H1 (cell line): ENCODE measurements at regions not wholly inside any gene's neighbourhood (a gene's known extent, or its start where the extent isn't known, plus 50 kb on each side); places are given as distances from the start of the nearest gene placed in this dataset.

Experiments
- CTCF ChIA-PET: fragments of 300-600 bp; sonication (Branson Sonifier 250); formaldehyde crosslinking; loops from one replicate; lab custom pipeline; 2021; ENCODE audit not compliant: partially characterized antibody; lab: Charles Lee
- POLR2A ChIA-PET: fragments of 300-600 bp; sonication (Branson Sonifier 250); formaldehyde crosslinking; loops from one replicate; lab custom pipeline; 2021; ENCODE audit warnings: inconsistent platforms; ENCODE audit not compliant: partially characterized antibody; lab: Charles Lee
- DNase-seq, 2 experiments: peaks; one replicate each; pipeline versions ENCODE4 v3.0.0 to v3.0.0-alpha.2; 2010 to 2022; ENCODE audit warnings: low spot score in 2 of 2, low read depth in 1 of 2, mixed read lengths in 1 of 2
- FAIRE-seq: peaks from 2 replicates; lab custom pipeline; 2011; peaks lifted over from hg19 to GRCh38; lab: Jason Lieb, UNC
- H2AFZ ChIP-seq: 2 replicates; pipeline ENCODE4 v1.8.1; 2012; ENCODE audit warnings: low read length, inconsistent platforms
- H2AK5ac ChIP-seq: 2 replicates; pipeline ENCODE4 v1.6.1; 2013; ENCODE audit warnings: low read depth, low read length
- H2BK120ac ChIP-seq: replicated peaks from 2 replicates; pipeline ENCODE3; 2013; ENCODE audit warnings: low read depth, low read length, inconsistent platforms
- H2BK12ac ChIP-seq: 2 replicates; pipeline ENCODE4 v1.6.1; 2013; ENCODE audit warnings: low read depth, low read length
- H2BK15ac ChIP-seq: 2 replicates; pipeline ENCODE4 v1.6.1; 2013; ENCODE audit warnings: low read length
- H2BK20ac ChIP-seq: 2 replicates; pipeline ENCODE4 v1.6.1; 2013; ENCODE audit warnings: low read length
- H2BK5ac ChIP-seq: 2 replicates; pipeline ENCODE4 v1.6.1; 2013; ENCODE audit warnings: low read depth, low read length
- H3K14ac ChIP-seq: 2 replicates; pipeline ENCODE4 v1.6.1; 2013; ENCODE audit warnings: inconsistent platforms; ENCODE audit not compliant: insufficient read length
- H3K18ac ChIP-seq: 2 replicates; pipeline ENCODE4 v1.6.1; 2013; ENCODE audit warnings: low read length; ENCODE audit errors: extremely low read depth
- H3K23ac ChIP-seq: 2 replicates; pipeline ENCODE4 v1.6.1; 2013; ENCODE audit warnings: inconsistent platforms; ENCODE audit not compliant: insufficient read length
- H3K23me2 ChIP-seq: 2 replicates; pipeline ENCODE4 v1.6.1; 2013; ENCODE audit warnings: low read depth, low read length
- H3K27ac ChIP-seq: 2 replicates; pipeline ENCODE4 v1.6.1; 2011; ENCODE audit warnings: low read depth, low read length, inconsistent platforms
- H3K27me3 ChIP-seq, 4 experiments: replicated peaks in 1 of 4; 1 replicate in 1 of 4; 2 replicates in 3 of 4; pipeline versions ENCODE4 v1.6.1 to v1.8.1; 2011 to 2013; ENCODE audit warnings: low read length in 3 of 4, mild to moderate bottlenecking in 3 of 4, inconsistent platforms in 2 of 4, mixed read lengths in 2 of 4, moderate library complexity in 1 of 4; ENCODE audit not compliant: control insufficient read depth in 3 of 4, insufficient read depth in 3 of 4; ENCODE audit errors: extremely low read depth in 1 of 4
- H3K36me3 ChIP-seq, 4 experiments: 2 replicates each; pipeline versions ENCODE4 v1.6.1 to v1.8.1; 2011 to 2013; ENCODE audit warnings: mild to moderate bottlenecking in 4 of 4, low read length in 3 of 4, moderate library complexity in 2 of 4, control low read depth in 1 of 4, inconsistent platforms in 1 of 4; ENCODE audit not compliant: insufficient read depth in 4 of 4, control insufficient read depth in 2 of 4
- H3K4ac ChIP-seq: replicated peaks from 2 replicates; pipeline ENCODE3; 2013; ENCODE audit warnings: low read length, low read depth, mixed read lengths, inconsistent platforms; ENCODE audit not compliant: insufficient read length
- H3K4me1 ChIP-seq, 4 experiments: replicated peaks in 1 of 4; 1 replicate in 1 of 4; 2 replicates in 3 of 4; pipeline versions ENCODE4 v1.6.1 to v1.8.1; 2011 to 2013; ENCODE audit warnings: low read length in 3 of 4, inconsistent platforms in 2 of 4, mixed read lengths in 1 of 4; ENCODE audit not compliant: insufficient read depth in 4 of 4, control insufficient read depth in 3 of 4
- H3K4me2 ChIP-seq, 2 experiments: 2 replicates each; pipeline versions ENCODE4 v1.6.1 to v1.8.1; 2011 to 2013; ENCODE audit warnings: low read depth in 2 of 2, low read length in 2 of 2, control low read depth in 1 of 2, inconsistent platforms in 1 of 2, mild to moderate bottlenecking in 1 of 2; ENCODE audit not compliant: insufficient read depth in 1 of 2
- H3K4me3 ChIP-seq, 4 experiments: fragments of 200-600, 300-600 bp in 1 of 4; sonication (generic), shearing (Covaris generic), sonication (Bioruptor Twin) in 1 of 4; 2 replicates each; pipeline versions ENCODE4 v1.5.1 to v1.8.1; 2011 to 2016; ENCODE audit warnings: low read length in 4 of 4, low read depth in 3 of 4, control low read depth in 2 of 4, inconsistent platforms in 2 of 4, mild to moderate bottlenecking in 2 of 4, mixed read lengths in 1 of 4, moderate library complexity in 1 of 4; ENCODE audit not compliant: insufficient read depth in 2 of 4; ENCODE audit errors: extremely low read depth in 1 of 4
- H3K56ac ChIP-seq: replicated peaks from 2 replicates; pipeline ENCODE3; 2013; ENCODE audit warnings: low read depth, mild to moderate bottlenecking, mixed read lengths, low read length, inconsistent platforms; ENCODE audit not compliant: insufficient read length
- H3K79me1 ChIP-seq: 2 replicates; pipeline ENCODE4 v1.6.1; 2013; ENCODE audit warnings: low read depth, low read length, control low read depth
- H3K79me2 ChIP-seq, 2 experiments: 2 replicates each; pipeline versions ENCODE4 v1.6.1 to v1.8.1; 2012 to 2013; ENCODE audit warnings: low read length in 2 of 2, mild to moderate bottlenecking in 2 of 2, inconsistent platforms in 1 of 2; ENCODE audit not compliant: insufficient read depth in 2 of 2, control insufficient read depth in 1 of 2
- H3K9ac ChIP-seq, 4 experiments: replicated peaks in 1 of 4; 1 replicate in 1 of 4; 2 replicates in 3 of 4; pipeline versions ENCODE4 v1.6.1 to v1.8.1; 2011 to 2013; ENCODE audit warnings: low read depth in 3 of 4, low read length in 3 of 4, control low read depth in 2 of 4, mild to moderate bottlenecking in 2 of 4, moderate library complexity in 2 of 4, inconsistent platforms in 1 of 4; ENCODE audit errors: extremely low read depth in 1 of 4
- H3K9me3 ChIP-seq, 2 experiments: 2 replicates each; pipeline versions ENCODE4 v1.6.1 to v1.8.1; 2012 to 2013; ENCODE audit warnings: mild to moderate bottlenecking in 2 of 2, moderate library complexity in 2 of 2, control low read depth in 1 of 2, inconsistent platforms in 1 of 2, low read depth in 1 of 2, low read length in 1 of 2, mixed read lengths in 1 of 2; ENCODE audit not compliant: insufficient read depth in 2 of 2
- H4K20me1 ChIP-seq, 2 experiments: replicated peaks in 1 of 2; 2 replicates each; pipeline versions ENCODE3 to v1.8.1; 2011 to 2013; ENCODE audit warnings: inconsistent platforms in 2 of 2, low read length in 2 of 2, mild to moderate bottlenecking in 1 of 2; ENCODE audit not compliant: insufficient read depth in 2 of 2, control insufficient read depth in 1 of 2
- H4K5ac ChIP-seq: 2 replicates; pipeline ENCODE4 v1.6.1; 2013; ENCODE audit warnings: low read length, low read depth, mixed read lengths, inconsistent platforms; ENCODE audit not compliant: insufficient read length
- H4K8ac ChIP-seq: 2 replicates; pipeline ENCODE4 v1.8.0; 2013; ENCODE audit warnings: mild to moderate bottlenecking, moderate library complexity, low read length, inconsistent platforms; ENCODE audit not compliant: insufficient read depth; ENCODE audit errors: extremely low read depth
- H4K91ac ChIP-seq: replicated peaks from 2 replicates; pipeline ENCODE3; 2013; ENCODE audit warnings: low read length, mixed read lengths, inconsistent platforms; ENCODE audit not compliant: insufficient read length
- FOSL1 ChIP-seq: IDR thresholded peaks from 2 replicates; pipeline ENCODE4 v1.6.1; 2011; ENCODE audit warnings: mild to moderate bottlenecking, low read depth, low read length, moderate library complexity; ENCODE audit not compliant: insufficient read depth
- MAX ChIP-seq: IDR thresholded peaks from 2 replicates; pipeline ENCODE4 v1.6.1; 2012; ENCODE audit warnings: inconsistent platforms
- SIRT6 ChIP-seq: IDR thresholded peaks from one replicate; pipeline ENCODE4 v1.7.1; 2012; ENCODE audit warnings: low read length, inconsistent platforms
- WGBS, 2 experiments: shearing (Covaris generic) in 1 of 2; methylation state at CpG; one replicate each; pipeline versions ENCODE4 v1.1.6 to v1.1.7; 2013 to 2015; ENCODE audit warnings: low lambda C conversion rate in 2 of 2, mixed read lengths in 2 of 2, inconsistent platforms in 1 of 2, low coverage in 1 of 2, missing lambda C conversion rate in 1 of 2; ENCODE audit not compliant: insufficient replicate concordance in 2 of 2, insufficient coverage in 1 of 2, insufficient read length in 1 of 2; ENCODE audit errors: extremely low coverage in 1 of 2, missing lambda C conversion rate in 1 of 2; 5-methylcytosine and 5-hydroxymethylcytosine counted together

GRCh38 chrX:131923614-131924250, 99.4 kb upstream of the STK26 start:
- DNase-seq (no peak), FAIRE-seq (no peak)
- no peaks in the 10 kb centered on the region for H3K4me1 ChIP-seq
- H3K9ac ChIP-seq = no peak overlapping the region
- no peak overlapping the region for H2BK120ac ChIP-seq
- H3K23ac ChIP-seq = no peak overlapping the region
- no peak overlapping the region for H3K4me2 ChIP-seq
- H3K9me3 ChIP-seq = no peaks in the 10 kb centered on the region
- CTCF ChIA-PET = no interaction called here
- H2BK5ac ChIP-seq = no peak overlapping the region
- POLR2A ChIA-PET = no interaction called here
- H3K18ac ChIP-seq = no peak overlapping the region
- no peak overlapping the region for H3K56ac ChIP-seq
- WGBS, 2 experiments = 72% methylated on average over 2 of the region's 5 CpGs; no CpG with 5 or more reads in 1 of the 2 experiments
- no peaks in the 10 kb centered on the region for H3K23me2 ChIP-seq
- no peak overlapping the region for H2BK20ac ChIP-seq
- H2AFZ ChIP-seq = no peak overlapping the region
- no peaks in the 10 kb centered on the region for H3K36me3 ChIP-seq
- no peaks in the 10 kb centered on the region for H3K79me1 ChIP-seq
- no peaks in the 10 kb centered on the region for H3K79me2 ChIP-seq
- no peak overlapping the region for H4K8ac ChIP-seq
- H3K14ac ChIP-seq = no peak overlapping the region
- no peak overlapping the region for H4K5ac ChIP-seq
- H3K27ac ChIP-seq = no peak overlapping the region
- no peak overlapping the region for H4K91ac ChIP-seq
- no peak overlapping the region for H3K4ac ChIP-seq
- no peak overlapping the region for H2AK5ac ChIP-seq
- no peak overlapping the region for H3K4me3 ChIP-seq
- H3K27me3 ChIP-seq = no peaks in the 10 kb centered on the region
- no peak overlapping the region for H2BK15ac ChIP-seq
- H2BK12ac ChIP-seq = no peak overlapping the region
- H4K20me1 ChIP-seq = no peaks in the 10 kb centered on the region
- TF ChIP-seq FOSL1 (no peak), SIRT6 (no peak), MAX (no peak)
